ENCODE measurements at regions not wholly inside any gene's neighbourhood (a gene's known extent, or its start where the extent isn't known, plus 50 kb on each side); places are given as distances from the start of the nearest gene placed in this dataset.

- no peak for ATAC-seq (replicated peaks in 1 of 4)
- no peaks in the 10 kb centered on the region for H3K4me1 Mint-ChIP-seq
- H3K27me3 ChIP-seq (replicated peaks in 1 of 2; ENCODE audit: control insufficient read depth in 2 of 2, extremely low read depth in 1 of 2, insufficient read depth in 2 of 2, low read length in 1 of 2) = peaks cover 0 to 30% of the 10 kb centered on the region in 2 experiments
Observed at GRCh38 chr5:141735823-141736222, 53.8 kb upstream of the ARAP3 start.

GRCh38 chr5:141734501-141735229 lies 52.6 kb upstream of the ARAP3 start:
- ATAC-seq (replicated peaks in 1 of 4) = peak in 1 of 4 experiments; percentile 33
- no peak overlapping the region for H3K27ac Mint-ChIP-seq
- 81% methylated on average over 2 of the region's 4 CpGs for WGBS (ENCODE audit: insufficient coverage)

More at GRCh38 chr5:141735823-141736222, 53.8 kb upstream of the ARAP3 start:
- DNase-seq = no peak
- Histone ChIP-seq H3K9me3 (no peaks in the 10 kb centered on the region), H3K27ac (ENCODE audit: low read length) (no peak overlapping the region), H3K4me1 (ENCODE audit: control insufficient read depth in 1 of 2, extremely low read depth in 1 of 2, insufficient read depth in 2 of 2, low read length in 2 of 2) (no peaks in the 10 kb centered on the region), H3K4me3 (ENCODE audit: control insufficient read depth in 1 of 2, extremely low read depth in 1 of 2, low read length in 1 of 2) (no peak overlapping the region), H3K36me3 (ENCODE audit: control insufficient read depth in 2 of 2, extremely low read depth in 1 of 2, insufficient read depth in 1 of 2, low read length in 1 of 2) (no peaks in the 10 kb centered on the region)
- POLR2A ChIA-PET = no interaction called here
- H3K9me3 Mint-ChIP-seq = no peaks in the 10 kb centered on the region
- H3K36me3 Mint-ChIP-seq = no peaks in the 10 kb centered on the region
- CTCF ChIA-PET = no interaction called here
- no peak overlapping the region for H3K27ac Mint-ChIP-seq
- no peak overlapping the region for H3K4me3 Mint-ChIP-seq
- no CpG with 5 or more reads among the region's 1 CpG for WGBS (ENCODE audit: insufficient coverage)
- H3K27me3 Mint-ChIP-seq = peaks cover 46 to 47% of the 10 kb centered on the region in 2 donors

DNA sequence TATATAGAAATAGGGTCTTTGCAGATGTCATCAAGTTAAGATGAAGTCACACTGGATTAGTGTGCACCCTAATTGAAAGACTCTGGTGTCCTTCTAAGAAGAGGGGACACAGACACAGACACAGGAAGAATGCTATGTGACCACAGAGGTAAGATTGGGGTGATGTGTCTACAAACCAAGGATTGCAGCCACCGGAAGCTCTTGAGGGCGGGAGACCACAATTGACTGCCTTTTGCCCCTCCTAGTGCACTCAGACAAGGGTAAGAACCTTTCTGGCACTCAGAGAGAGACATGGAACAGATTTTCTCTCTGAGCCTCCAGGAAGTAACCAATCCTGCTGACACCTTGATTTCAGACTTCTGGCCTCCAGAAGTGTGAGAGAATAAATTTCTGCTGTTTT lies 51.2 kb upstream of the ARAP3 start:
- peaks cover 0 to 34% of the 10 kb centered on the region in 2 experiments for H3K27me3 ChIP-seq (replicated peaks in 1 of 2; ENCODE audit: control insufficient read depth in 2 of 2, extremely low read depth in 1 of 2, insufficient read depth in 2 of 2, low read length in 1 of 2)
- Mint-ChIP-seq H3K4me1 (no peaks in the 10 kb centered on the region), H3K9me3 (no peaks in the 10 kb centered on the region), H3K27me3 (peaks cover 34 to 36% of the 10 kb centered on the region in 2 donors), H3K27ac (no peak overlapping the region), H3K4me3 (no peak overlapping the region), H3K36me3 (no peaks in the 10 kb centered on the region)
- H3K9me3 ChIP-seq = no peaks in the 10 kb centered on the region
- H3K27ac ChIP-seq (ENCODE audit: low read length) = no peak overlapping the region
- no peak for ATAC-seq (replicated peaks in 1 of 4)
- no peak overlapping the region for H3K4me3 ChIP-seq (ENCODE audit: control insufficient read depth in 1 of 2, extremely low read depth in 1 of 2, low read length in 1 of 2)
- CTCF ChIA-PET = no interaction called here
- 88% methylated on average over 1 of the region's 2 CpGs for WGBS (ENCODE audit: insufficient coverage)
- H3K4me1 ChIP-seq (ENCODE audit: control insufficient read depth in 1 of 2, extremely low read depth in 1 of 2, insufficient read depth in 2 of 2, low read length in 2 of 2) = no peaks in the 10 kb centered on the region
- no peak for DNase-seq
- POLR2A ChIA-PET = no interaction called here
- no peaks in the 10 kb centered on the region for H3K36me3 ChIP-seq (ENCODE audit: control insufficient read depth in 2 of 2, extremely low read depth in 1 of 2, insufficient read depth in 1 of 2, low read length in 1 of 2)

More at GRCh38 chr5:141734501-141735229, 52.6 kb upstream of the ARAP3 start:
- ChIA-PET CTCF (no interaction called here), POLR2A (no interaction called here)
- Mint-ChIP-seq H3K4me3 (no peak overlapping the region), H3K4me1 (no peaks in the 10 kb centered on the region), H3K36me3 (no peaks in the 10 kb centered on the region), H3K9me3 (no peaks in the 10 kb centered on the region), H3K27me3 (peaks cover 41% of the 10 kb centered on the region in 2 donors)
- H3K4me1 ChIP-seq (ENCODE audit: control insufficient read depth in 1 of 2, extremely low read depth in 1 of 2, insufficient read depth in 2 of 2, low read length in 2 of 2) = no peaks in the 10 kb centered on the region
- no peaks in the 10 kb centered on the region for H3K36me3 ChIP-seq (ENCODE audit: control insufficient read depth in 2 of 2, extremely low read depth in 1 of 2, insufficient read depth in 1 of 2, low read length in 1 of 2)
- H3K9me3 ChIP-seq = no peaks in the 10 kb centered on the region
- H3K27ac ChIP-seq (ENCODE audit: low read length) = no peak overlapping the region
- peak in 22 of 35 experiments; percentile 6 to 51 (median 14) for DNase-seq
- H3K27me3 ChIP-seq (replicated peaks in 1 of 2; ENCODE audit: control insufficient read depth in 2 of 2, extremely low read depth in 1 of 2, insufficient read depth in 2 of 2, low read length in 1 of 2) = peaks cover 0 to 29% of the 10 kb centered on the region in 2 experiments
- H3K4me3 ChIP-seq (ENCODE audit: control insufficient read depth in 1 of 2, extremely low read depth in 1 of 2, low read length in 1 of 2) = no peak overlapping the region

DNA sequence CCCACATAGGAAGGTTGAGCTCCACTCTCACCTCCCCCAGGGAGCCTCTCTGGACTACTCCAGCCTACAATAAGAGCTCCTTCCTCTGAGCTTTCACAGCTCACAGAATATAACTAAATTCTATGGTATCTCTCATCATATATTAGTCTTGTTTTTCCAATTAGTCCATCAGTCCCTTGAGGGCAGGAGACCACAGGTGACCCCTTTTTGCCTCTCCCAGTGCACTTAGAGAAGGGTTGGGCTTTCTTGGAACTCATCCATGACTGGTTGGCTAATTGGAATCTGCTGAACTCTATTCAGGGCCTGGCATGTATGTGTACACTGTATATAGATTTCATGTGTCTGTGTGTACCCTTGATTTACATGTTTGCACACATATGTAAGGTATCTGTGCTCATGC lies 50.4 kb upstream of the ARAP3 start:
- no peak overlapping the region for H3K27ac Mint-ChIP-seq
- CTCF ChIA-PET = no interaction called here
- no peaks in the 10 kb centered on the region for H3K9me3 ChIP-seq

More for the DNA sequence above, 50.4 kb upstream of the ARAP3 start:
- ATAC-seq (replicated peaks in 1 of 4) (no peak), DNase-seq (no peak)
- Histone ChIP-seq H3K36me3 (ENCODE audit: control insufficient read depth in 2 of 2, extremely low read depth in 1 of 2, insufficient read depth in 1 of 2, low read length in 1 of 2) (no peaks in the 10 kb centered on the region), H3K27me3 (replicated peaks in 1 of 2; ENCODE audit: control insufficient read depth in 2 of 2, extremely low read depth in 1 of 2, insufficient read depth in 2 of 2, low read length in 1 of 2) (peaks cover 0 to 29% of the 10 kb centered on the region in 2 experiments), H3K4me1 (ENCODE audit: control insufficient read depth in 1 of 2, extremely low read depth in 1 of 2, insufficient read depth in 2 of 2, low read length in 2 of 2) (no peaks in the 10 kb centered on the region), H3K4me3 (ENCODE audit: control insufficient read depth in 1 of 2, extremely low read depth in 1 of 2, low read length in 1 of 2) (no peak overlapping the region), H3K27ac (ENCODE audit: low read length) (no peak overlapping the region)
- Mint-ChIP-seq H3K4me1 (no peaks in the 10 kb centered on the region), H3K9me3 (no peaks in the 10 kb centered on the region), H3K4me3 (no peak overlapping the region), H3K36me3 (no peaks in the 10 kb centered on the region), H3K27me3 (peaks cover 26 to 29% of the 10 kb centered on the region in 2 donors)
- POLR2A ChIA-PET = no interaction called here
